DOHH2 (cell line): ENCODE measurements at regions not wholly inside any gene's neighbourhood (a gene's known extent, or its start where the extent isn't known, plus 50 kb on each side); places are given as distances from the start of the nearest gene placed in this dataset.

Source experiments
- H3F3A ChIP-seq: fragments of 200-600 bp; sonication (generic), shearing (Covaris generic); 2 replicates; pipeline ENCODE4 v1.6.0; 2016; ENCODE audit warnings: antibody characterized with exemption, mild to moderate bottlenecking; ENCODE audit not compliant: control insufficient read depth, insufficient read depth
- H3K27ac ChIP-seq: fragments of 200-600 bp; sonication (generic); 2 replicates; pipeline ENCODE4 v1.5.1; 2014; ENCODE audit warnings: low read depth, mild to moderate bottlenecking, low read length, moderate library complexity
- H3K27me3 ChIP-seq: fragments of 200-600 bp; sonication (generic); 2 replicates; pipeline ENCODE4 v1.6.1; 2014; ENCODE audit warnings: mild to moderate bottlenecking, low read length, mixed read lengths; ENCODE audit not compliant: control insufficient read depth
- H3K36me3 ChIP-seq: fragments of 200-600 bp; sonication (generic); 2 replicates; pipeline ENCODE4 v1.6.1; 2014; ENCODE audit warnings: mild to moderate bottlenecking, low read length, moderate library complexity, mixed read lengths; ENCODE audit not compliant: control insufficient read depth
- H3K4me1 ChIP-seq: fragments of 200-600 bp; sonication (generic); 2 replicates; pipeline ENCODE4 v1.6.1; 2014; ENCODE audit warnings: mild to moderate bottlenecking, low read length, mixed read lengths; ENCODE audit not compliant: control insufficient read depth
- H3K4me2 ChIP-seq: fragments of 200-600 bp; sonication (generic); 2 replicates; pipeline ENCODE4 v1.6.0; 2014; ENCODE audit warnings: mild to moderate bottlenecking, low read length, moderate library complexity
- H3K4me3 ChIP-seq: fragments of 200-600 bp; sonication (generic); 2 replicates; pipeline ENCODE4 v1.5.1; 2014; ENCODE audit warnings: mild to moderate bottlenecking, low read length, mixed read lengths
- H3K79me2 ChIP-seq: fragments of 200-600 bp; sonication (generic); 2 replicates; pipeline ENCODE4 v1.6.1; 2014; ENCODE audit warnings: mild to moderate bottlenecking, low read length, mixed read lengths; ENCODE audit not compliant: control insufficient read depth
- H3K9me2 ChIP-seq: fragments of 200-600 bp; sonication (generic); replicated peaks from 2 replicates; pipeline ENCODE4 v1.6.1; 2014; ENCODE audit warnings: mild to moderate bottlenecking, low read length, mixed read lengths; ENCODE audit not compliant: control insufficient read depth
- H3K9me3 ChIP-seq: fragments of 200-600 bp; sonication (generic); 2 replicates; pipeline ENCODE4 v1.6.1; 2014; ENCODE audit warnings: antibody characterized with exemption, low read length, mixed read lengths; ENCODE audit not compliant: control insufficient read depth, insufficient read depth
- H4K20me1 ChIP-seq: fragments of 200-600 bp; sonication (generic); 2 replicates; pipeline ENCODE4 v1.6.0; 2014; ENCODE audit warnings: low read depth, mild to moderate bottlenecking, antibody characterized with exemption, low read length, moderate library complexity; ENCODE audit not compliant: control insufficient read depth, insufficient read depth
- CTCF ChIP-seq: fragments of 200-600 bp; sonication (generic); IDR thresholded peaks from one replicate; pipeline ENCODE4 v1.5.1; 2014; ENCODE audit warnings: antibody characterized with exemption, mild to moderate bottlenecking, low read depth, low read length; ENCODE audit not compliant: poor library complexity, severe bottlenecking
- EZH2phosphoT487 ChIP-seq: fragments of 200-600 bp; sonication (generic); IDR thresholded peaks from 2 replicates; pipeline ENCODE4 v1.6.1; 2017; ENCODE audit warnings: borderline replicate concordance, mild to moderate bottlenecking, antibody characterized with exemption, low read length, moderate library complexity, mixed read lengths

GRCh38 chr1:67540025-67540732 is 110.0 kb upstream of the SERBP1 start:
- Histone ChIP-seq H3K9me3 (no peaks in the 10 kb centered on the region), H3K36me3 (no peaks in the 10 kb centered on the region), H3K4me3 (no peak overlapping the region), H3K79me2 (no peaks in the 10 kb centered on the region), H3K27ac (no peak overlapping the region), H3K27me3 (0 out of 2 replicates have a peak, but pooled peaks cover 3% of the 10 kb centered on the region), H3K9me2 (no peaks in the 10 kb centered on the region), H3K4me1 (no peaks in the 10 kb centered on the region), H4K20me1 (no peaks in the 10 kb centered on the region), H3K4me2 (no peak overlapping the region), H3F3A (no peaks in the 10 kb centered on the region)
- TF ChIP-seq EZH2phosphoT487 (no peak), CTCF (no peak)

- Histone ChIP-seq H4K20me1 (no peaks in the 10 kb centered on the region), H3K4me1 (no peaks in the 10 kb centered on the region), H3F3A (no peaks in the 10 kb centered on the region), H3K79me2 (no peaks in the 10 kb centered on the region), H3K4me3 (no peak overlapping the region), H3K27ac (no peak overlapping the region), H3K36me3 (no peaks in the 10 kb centered on the region), H3K4me2 (no peak overlapping the region), H3K9me2 (no peaks in the 10 kb centered on the region), H3K27me3 (0 out of 2 replicates have a peak, but pooled peaks cover 4% of the 10 kb centered on the region), H3K9me3 (no peaks in the 10 kb centered on the region)
- no peak for TF ChIP-seq EZH2phosphoT487
- TF ChIP-seq CTCF, result no peak
Observed at GRCh38 chr1:67540733-67541125, 110.5 kb upstream of the SERBP1 start.

DNA sequence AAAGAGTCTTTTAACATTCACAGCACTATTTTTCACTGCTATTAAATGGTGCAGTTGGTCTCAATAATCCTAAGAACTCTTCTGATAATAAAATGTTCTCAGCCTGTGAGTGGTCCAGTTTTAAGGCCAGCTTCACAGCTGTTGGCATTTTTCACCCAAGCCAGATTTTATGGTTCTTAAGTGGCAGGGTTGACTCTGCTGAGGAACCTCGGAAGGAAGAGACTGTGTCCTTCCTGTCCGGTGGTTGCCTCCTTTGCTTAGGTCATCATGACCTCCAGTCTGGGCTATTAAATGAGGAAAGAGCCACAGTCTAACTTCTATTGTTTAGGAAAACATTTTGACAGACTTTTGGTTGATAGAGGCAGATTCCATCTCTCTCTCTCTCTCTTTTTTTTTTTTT is 112.5 kb upstream of the SERBP1 start:
- no peaks in the 10 kb centered on the region for H3K36me3 ChIP-seq
- H3K4me2 ChIP-seq, result no peak overlapping the region
- H3K27me3 ChIP-seq, result 0 out of 2 replicates have a peak, but pooled peaks cover 4% of the 10 kb centered on the region
- H3F3A ChIP-seq, result no peaks in the 10 kb centered on the region
- no peaks in the 10 kb centered on the region for H3K9me2 ChIP-seq
- no peaks in the 10 kb centered on the region for H3K4me1 ChIP-seq
- TF ChIP-seq CTCF (no peak), EZH2phosphoT487 (no peak)
- H3K4me3 ChIP-seq, result no peak overlapping the region
- H3K27ac ChIP-seq, result no peak overlapping the region
- H4K20me1 ChIP-seq, result no peaks in the 10 kb centered on the region
- no peaks in the 10 kb centered on the region for H3K79me2 ChIP-seq
- H3K9me3 ChIP-seq, result no peaks in the 10 kb centered on the region
